HG02840 (cell line): ENCODE measurements at regions not wholly inside any gene's neighbourhood (a gene's known extent, or its start where the extent isn't known, plus 50 kb on each side); places are given as distances from the start of the nearest gene placed in this dataset.
"Not testable (repeated sequence)": the region's sequence is repeated elsewhere in the genome, so short reads cannot be mapped to it uniquely, and the experiment has no call there.

ENCODE experiments used
- ATAC-seq: cut with Tn5 transposase; IDR thresholded peaks from one replicate; pipeline ENCODE4 v1.9.1; 2021; ENCODE audit warnings: mild to moderate bottlenecking, moderate library complexity, moderate number of reproducible peaks; ENCODE audit not compliant: unreplicated experiment, low FRiP score

DNA sequence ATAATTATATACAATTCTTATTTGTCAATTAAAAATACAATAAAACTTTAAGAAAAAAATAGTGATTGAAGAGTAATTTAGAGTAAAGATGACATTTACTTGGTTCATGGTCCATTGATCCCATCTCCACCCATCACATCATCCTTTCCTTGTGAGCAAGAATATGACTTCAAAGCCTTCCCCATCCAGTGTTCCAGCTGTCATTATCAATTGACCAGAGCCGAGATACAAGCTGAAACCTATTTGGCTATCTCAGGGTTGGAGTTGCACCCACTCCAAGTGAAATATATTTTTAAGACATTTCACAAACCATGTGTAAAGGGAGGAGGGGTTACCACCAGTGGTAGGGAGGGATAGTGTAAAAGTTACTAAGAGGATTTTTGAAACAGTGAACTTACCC, 428.9 kb upstream of the C1orf87 start:
- no peak for ATAC-seq

DNA sequence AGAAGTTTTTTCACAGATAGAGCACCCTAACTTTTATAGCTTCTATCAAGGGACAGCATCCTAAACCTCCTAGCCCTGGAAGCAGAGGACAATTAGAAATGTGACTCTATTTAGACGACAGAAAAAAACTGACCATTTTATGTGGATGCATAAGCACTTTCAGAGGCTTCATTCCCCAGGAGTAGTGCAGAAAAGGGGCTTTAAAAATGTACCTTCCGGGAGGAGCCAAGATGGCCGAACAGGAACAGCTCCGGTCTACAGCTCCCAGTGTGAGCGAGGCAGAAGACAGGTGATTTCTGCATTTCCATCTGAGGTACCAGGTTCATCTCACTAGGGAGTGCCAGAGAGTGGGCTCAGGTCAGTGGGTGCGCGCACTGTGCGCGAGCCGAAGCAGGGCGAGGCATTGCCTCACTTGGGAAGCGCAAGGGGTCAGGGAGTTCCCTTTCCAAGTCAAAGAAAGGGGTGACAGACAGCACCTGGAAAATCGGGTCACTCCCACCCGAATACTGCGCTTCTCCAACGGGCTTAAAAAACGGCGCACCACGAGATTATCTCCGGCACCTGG, 416.4 kb upstream of the C1orf87 start:
- not testable (repeated sequence) for ATAC-seq

DNA sequence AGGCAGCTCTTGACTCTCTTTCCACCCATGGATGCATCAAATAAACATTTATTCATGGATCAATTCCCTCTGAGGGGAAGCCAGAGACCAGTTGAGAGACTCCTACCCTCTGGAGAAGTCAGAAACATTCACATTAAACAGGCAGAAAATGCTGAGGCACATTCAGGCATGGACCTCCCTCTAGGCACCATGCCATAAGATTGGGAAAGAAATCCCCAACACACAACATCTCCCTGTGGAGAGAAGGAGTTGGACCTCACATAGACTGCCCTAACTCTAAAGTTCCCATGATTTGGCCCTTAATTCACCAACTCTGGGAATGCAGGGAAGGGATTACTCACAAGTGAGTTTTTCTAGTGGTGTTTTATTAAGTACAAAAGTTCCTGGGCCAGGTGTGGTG, 415.3 kb upstream of the C1orf87 start:
- no peak for ATAC-seq

- ATAC-seq, result no peak
Observed at GRCh38 chr1:60487565-60488345, 414.2 kb upstream of the C1orf87 start.

DNA sequence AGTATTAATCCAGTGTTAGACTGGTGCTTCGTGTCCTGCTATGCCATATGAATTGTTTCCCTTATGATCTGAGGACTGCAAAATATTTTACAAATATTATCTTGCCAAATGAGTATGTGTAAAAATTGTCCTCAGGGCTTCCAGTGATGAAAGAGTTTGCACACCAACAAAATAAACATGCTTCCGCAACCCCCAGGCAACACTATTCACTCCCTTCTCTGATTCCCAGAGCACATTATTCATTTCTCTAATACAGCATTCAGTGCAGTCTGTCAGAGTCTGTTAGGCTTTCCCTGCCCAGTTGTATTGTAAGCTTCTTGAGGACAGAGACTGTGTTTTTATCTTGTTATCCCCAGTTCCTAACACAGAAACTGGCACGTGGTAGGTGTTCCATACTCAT, 409.9 kb upstream of the C1orf87 start:
- ATAC-seq, result no peak

DNA sequence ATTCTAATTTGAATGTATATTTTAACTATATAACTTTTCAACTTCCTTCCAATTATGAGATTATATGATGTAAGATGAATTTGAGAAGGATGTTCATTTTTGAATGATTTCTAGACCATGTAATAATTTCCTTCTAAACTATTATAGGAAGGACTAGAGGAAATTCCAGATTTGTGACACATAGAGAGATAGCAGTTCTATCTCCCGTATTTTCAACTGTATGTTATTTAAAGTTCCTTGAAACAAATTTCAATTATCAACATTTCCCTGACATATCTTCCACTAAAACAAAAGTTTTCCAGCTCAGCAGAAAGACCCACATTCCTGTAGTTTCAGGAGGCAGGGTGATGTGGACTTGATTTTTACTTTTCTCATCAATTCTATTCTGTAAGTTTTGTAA, 396.7 kb upstream of the C1orf87 start:
- no peak for ATAC-seq

GRCh38 chr1:60463786-60464185, 390.2 kb upstream of the C1orf87 start:
- ATAC-seq, result no peak

DNA sequence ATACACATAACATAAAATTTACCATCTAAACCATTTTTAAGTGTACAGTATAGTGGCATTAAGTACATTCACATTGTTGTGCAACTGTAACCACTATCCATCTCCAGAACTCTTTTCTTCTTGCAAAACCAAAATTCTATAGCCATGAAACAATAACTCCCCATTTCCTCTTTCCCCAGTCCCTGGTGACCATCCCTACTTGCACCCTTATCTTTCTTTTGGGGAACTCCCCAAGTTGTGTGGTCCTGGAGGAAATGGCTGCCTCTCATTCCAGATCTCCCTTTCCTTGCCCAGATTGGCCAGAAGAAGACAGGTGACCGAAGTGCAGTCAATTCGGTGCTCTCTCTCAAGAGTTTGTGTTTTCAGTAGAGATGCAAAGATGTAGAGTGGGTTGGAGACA, 389.6 kb upstream of the C1orf87 start:
- no peak for ATAC-seq

GRCh38 chr1:60461925-60462595, 388.5 kb upstream of the C1orf87 start:
- ATAC-seq, result no peak

DNA sequence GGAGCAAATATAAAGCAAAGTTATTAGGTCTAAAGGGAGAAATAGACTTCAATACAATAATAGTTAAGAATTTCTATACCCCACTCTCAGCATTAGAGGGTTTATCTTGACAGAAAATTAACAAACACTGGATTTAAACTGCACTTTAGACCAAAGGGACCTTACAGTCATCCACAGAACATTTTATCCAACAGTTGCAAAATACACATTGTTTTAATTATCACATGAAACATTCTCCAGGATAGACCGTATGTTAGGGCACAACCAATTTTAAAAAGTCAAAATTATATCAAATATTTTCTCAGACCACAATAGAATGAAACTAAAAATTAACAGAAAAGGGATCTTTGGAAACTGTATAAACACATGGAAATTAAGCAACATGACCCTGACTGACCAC, 384.5 kb upstream of the C1orf87 start:
- ATAC-seq, result no peak

GRCh38 chr1:60449876-60450275, 376.3 kb upstream of the C1orf87 start:
- no peak for ATAC-seq

DNA sequence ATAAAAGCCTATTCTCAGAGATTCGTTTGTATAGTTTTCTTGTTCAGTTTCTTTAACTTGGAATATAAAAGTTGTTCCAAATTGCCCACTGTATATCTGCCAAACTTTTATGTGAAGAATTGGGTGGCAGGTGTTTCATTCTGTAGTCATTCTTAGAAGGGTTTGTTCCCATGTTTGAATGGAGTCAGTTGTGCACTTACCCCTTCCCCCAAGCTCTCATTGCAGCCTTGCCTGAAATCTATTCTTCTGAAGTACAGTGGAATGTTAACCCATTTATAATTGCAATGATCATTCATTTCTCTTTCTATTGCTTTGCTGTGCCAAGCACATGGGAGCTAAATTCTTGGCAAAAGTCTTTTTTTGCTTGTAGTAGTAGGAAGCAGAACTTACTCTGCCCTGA, 375.3 kb upstream of the C1orf87 start:
- ATAC-seq, result no peak

DNA sequence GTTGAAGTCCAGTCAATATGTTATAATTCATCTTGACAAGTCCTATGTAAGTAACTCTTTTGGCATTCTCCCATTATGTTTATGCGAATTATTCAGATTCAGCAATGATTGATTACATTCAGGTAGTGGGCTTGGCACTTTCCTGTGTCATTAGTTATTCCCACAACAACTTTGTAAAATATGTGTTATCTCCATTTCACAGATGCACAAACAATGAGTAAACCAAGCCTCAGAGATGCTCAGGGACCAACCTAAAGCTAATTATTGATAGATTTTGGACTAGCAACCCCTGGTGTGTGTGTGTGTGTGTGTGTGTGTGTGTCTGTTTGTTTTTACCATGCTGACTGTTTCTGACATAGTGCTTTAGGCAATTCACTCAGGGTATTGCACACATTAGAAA, 371.1 kb upstream of the C1orf87 start:
- no peak for ATAC-seq

GRCh38 chr1:60436186-60436585, 362.6 kb upstream of the C1orf87 start:
- ATAC-seq, result no peak

GRCh38 chr1:60431593-60431992, 358.0 kb upstream of the C1orf87 start:
- ATAC-seq, result no peak

DNA sequence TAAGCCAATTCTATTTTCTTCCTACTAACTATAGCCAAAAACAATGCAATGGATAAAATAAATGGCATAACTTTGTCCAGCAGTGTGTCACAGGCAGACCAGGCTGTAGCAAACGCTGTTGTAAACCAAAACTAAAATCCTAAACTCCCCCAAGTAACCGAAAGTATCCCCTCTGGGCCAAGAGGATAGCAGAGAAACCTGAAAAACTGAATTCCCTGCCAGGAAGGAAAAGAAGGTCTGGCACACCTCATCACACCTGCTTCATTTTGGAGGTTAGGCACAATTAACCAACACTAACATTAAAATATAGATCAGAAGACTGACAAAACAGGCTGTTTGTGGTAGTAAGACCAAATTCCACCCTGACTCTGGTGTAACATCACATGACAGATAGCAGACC, 356.8 kb upstream of the C1orf87 start:
- no peak for ATAC-seq

- no peak for ATAC-seq
Observed at GRCh38 chr1:60428127-60428526, 354.6 kb upstream of the C1orf87 start.

DNA sequence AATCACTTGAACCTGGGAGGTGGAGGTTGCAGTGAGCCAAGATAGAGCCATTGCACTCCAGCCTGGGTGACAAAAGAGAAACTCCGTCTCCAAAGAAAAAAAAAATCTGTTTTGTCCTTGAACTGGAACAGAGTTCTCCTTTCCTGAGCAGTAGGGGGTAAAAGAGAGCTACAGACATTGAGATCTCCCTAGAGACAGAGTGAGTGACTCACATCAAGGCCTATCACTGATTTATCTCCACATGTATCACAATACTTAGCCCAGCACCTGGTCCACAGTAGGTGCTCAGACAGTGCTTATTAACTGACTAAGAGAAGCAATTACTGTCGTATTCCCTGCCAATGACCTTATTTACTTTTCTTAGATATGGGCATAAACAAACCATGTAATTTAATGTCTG, 354.1 kb upstream of the C1orf87 start:
- ATAC-seq, result no peak

- no peak for ATAC-seq
Observed at GRCh38 chr1:60427194-60427593, 353.6 kb upstream of the C1orf87 start.

- ATAC-seq, result no peak
Observed at GRCh38 chr1:60425528-60425927, 352.0 kb upstream of the C1orf87 start.

- ATAC-seq, result no peak
Observed at GRCh38 chr1:60423146-60423780, 349.7 kb upstream of the C1orf87 start.
